Liver (tissue), 3 donors: ENCODE measurements at regions not wholly inside any gene's neighbourhood (a gene's known extent, or its start where the extent isn't known, plus 50 kb on each side); places are given as distances from the start of the nearest gene placed in this dataset.

Experiments
- EGR1 ChIP-seq, 2 donors: IDR thresholded peaks; 2 replicates each; pipeline ENCODE4 v1.6.1; 2016 to 2018; ENCODE audit warnings: antibody characterized with exemption in 2 of 2, low read depth in 2 of 2
- GABPA ChIP-seq, 2 donors: IDR thresholded peaks in 1 of 2; conservative IDR thresholded peaks in 1 of 2; 2 replicates each; pipeline ENCODE4 v1.6.1; 2016; ENCODE audit warnings: antibody characterized with exemption in 2 of 2, mild to moderate bottlenecking in 1 of 2, moderate library complexity in 1 of 2
- JUND ChIP-seq, 2 donors: IDR thresholded peaks; 2 replicates each; pipeline ENCODE4 v1.6.1; 2016; ENCODE audit warnings: antibody characterized with exemption in 2 of 2
- RAD21 ChIP-seq, 2 donors: IDR thresholded peaks; 2 replicates each; pipeline ENCODE4 v1.6.1; 2016; ENCODE audit warnings: antibody characterized with exemption in 2 of 2, mild to moderate bottlenecking in 2 of 2
- RXRA ChIP-seq, 2 donors: IDR thresholded peaks; 2 replicates each; pipeline ENCODE4 v1.6.1; 2017 to 2018; ENCODE audit warnings: antibody characterized with exemption in 2 of 2, mild to moderate bottlenecking in 1 of 2
- SP1 ChIP-seq: IDR thresholded peaks from 2 replicates; pipeline ENCODE4 v1.6.1; 2018; ENCODE audit warnings: antibody characterized with exemption, mild to moderate bottlenecking
- TAF1 ChIP-seq: conservative IDR thresholded peaks from 2 replicates; pipeline ENCODE4 v1.6.1; 2016; ENCODE audit warnings: antibody characterized with exemption, mild to moderate bottlenecking
- YY1 ChIP-seq: IDR thresholded peaks from 2 replicates; pipeline ENCODE4 v1.6.1; 2016; ENCODE audit warnings: antibody characterized with exemption, mild to moderate bottlenecking
- TF ChIP-seq, protein P1 (sequence below): fragments of 150-350 bp; IDR thresholded peaks from 2 replicates; pipeline ENCODE4 v1.5.1; 2017; ENCODE audit warnings: improper control_type of control experiment, low read depth, low read length; ENCODE audit not compliant: missing input control
- TF ChIP-seq, protein P2 (sequence below): IDR thresholded peaks from 2 replicates; pipeline ENCODE4 v1.6.1; 2016; ENCODE audit warnings: antibody characterized with exemption
- TF ChIP-seq, protein P3 (sequence below): IDR thresholded peaks from 2 replicates; pipeline ENCODE4 v1.6.1; 2016; ENCODE audit warnings: antibody characterized with exemption
- TF ChIP-seq, protein P4 (sequence below): IDR thresholded peaks from 2 replicates; pipeline ENCODE4 v1.6.1; 2016; ENCODE audit warnings: antibody characterized with exemption, mild to moderate bottlenecking
- TF ChIP-seq, protein P5 (sequence below): IDR thresholded peaks from 2 replicates; pipeline ENCODE4 v1.6.1; 2016; ENCODE audit warnings: antibody characterized with exemption
- donor health status: healthy.
- donor health status: healthy.

DNA sequence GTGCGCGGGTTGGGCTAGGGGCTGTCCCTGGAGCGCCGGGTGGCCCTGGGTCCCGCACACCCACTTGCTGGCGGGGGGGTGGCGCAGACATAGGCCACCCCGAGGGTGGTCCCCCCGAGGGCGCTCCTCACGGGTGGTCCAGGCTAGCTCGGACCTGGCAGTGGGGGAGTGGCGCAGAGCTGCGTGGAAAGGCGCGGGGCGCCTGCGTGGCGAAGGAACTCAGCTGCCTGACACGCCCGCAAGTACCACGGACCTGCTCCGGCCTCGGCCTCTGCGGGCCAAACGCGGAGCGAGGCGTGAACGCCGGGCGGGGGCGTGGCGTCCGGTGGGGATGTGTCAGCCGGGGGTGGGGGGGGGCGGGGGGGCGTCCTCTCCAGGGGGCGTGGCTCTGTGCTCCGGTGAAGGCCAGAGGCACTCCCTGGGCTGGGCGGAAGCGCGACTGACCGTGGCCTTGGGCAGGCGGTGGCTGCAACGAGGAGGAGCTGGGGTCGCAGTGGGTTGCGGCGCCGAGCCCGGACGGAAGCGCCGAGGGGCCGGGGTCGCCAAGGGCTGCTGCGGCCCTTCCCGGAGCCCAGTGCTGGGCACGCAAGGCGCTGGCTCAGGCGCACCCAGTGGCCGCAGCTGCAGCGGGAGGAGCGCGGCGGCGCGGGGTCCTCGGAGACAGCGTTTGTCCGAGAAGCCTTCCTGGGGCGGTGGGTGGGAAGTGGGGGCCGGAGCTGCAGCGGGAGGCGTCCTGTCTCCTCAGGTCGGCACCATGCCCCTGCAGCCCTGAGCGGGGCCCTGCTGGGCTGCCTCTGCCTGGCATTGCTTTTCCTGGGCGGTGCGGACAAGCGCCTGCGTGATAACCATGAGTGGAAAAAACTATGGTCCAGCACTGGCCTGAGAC is 58.9 kb upstream of the NUPR2 start:
- no peak for TF ChIP-seq JUND (IDR thresholded peaks at IDR 0.05)
- TF ChIP-seq, protein P1, sequence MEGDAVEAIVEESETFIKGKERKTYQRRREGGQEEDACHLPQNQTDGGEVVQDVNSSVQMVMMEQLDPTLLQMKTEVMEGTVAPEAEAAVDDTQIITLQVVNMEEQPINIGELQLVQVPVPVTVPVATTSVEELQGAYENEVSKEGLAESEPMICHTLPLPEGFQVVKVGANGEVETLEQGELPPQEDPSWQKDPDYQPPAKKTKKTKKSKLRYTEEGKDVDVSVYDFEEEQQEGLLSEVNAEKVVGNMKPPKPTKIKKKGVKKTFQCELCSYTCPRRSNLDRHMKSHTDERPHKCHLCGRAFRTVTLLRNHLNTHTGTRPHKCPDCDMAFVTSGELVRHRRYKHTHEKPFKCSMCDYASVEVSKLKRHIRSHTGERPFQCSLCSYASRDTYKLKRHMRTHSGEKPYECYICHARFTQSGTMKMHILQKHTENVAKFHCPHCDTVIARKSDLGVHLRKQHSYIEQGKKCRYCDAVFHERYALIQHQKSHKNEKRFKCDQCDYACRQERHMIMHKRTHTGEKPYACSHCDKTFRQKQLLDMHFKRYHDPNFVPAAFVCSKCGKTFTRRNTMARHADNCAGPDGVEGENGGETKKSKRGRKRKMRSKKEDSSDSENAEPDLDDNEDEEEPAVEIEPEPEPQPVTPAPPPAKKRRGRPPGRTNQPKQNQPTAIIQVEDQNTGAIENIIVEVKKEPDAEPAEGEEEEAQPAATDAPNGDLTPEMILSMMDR: no peak
- TF ChIP-seq RXRA (IDR thresholded peaks at IDR 0.05): no peak
- TF ChIP-seq YY1: no peak
- TF ChIP-seq, protein P2, sequence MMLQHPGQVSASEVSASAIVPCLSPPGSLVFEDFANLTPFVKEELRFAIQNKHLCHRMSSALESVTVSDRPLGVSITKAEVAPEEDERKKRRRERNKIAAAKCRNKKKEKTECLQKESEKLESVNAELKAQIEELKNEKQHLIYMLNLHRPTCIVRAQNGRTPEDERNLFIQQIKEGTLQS: no peak
- TF ChIP-seq, protein P3, sequence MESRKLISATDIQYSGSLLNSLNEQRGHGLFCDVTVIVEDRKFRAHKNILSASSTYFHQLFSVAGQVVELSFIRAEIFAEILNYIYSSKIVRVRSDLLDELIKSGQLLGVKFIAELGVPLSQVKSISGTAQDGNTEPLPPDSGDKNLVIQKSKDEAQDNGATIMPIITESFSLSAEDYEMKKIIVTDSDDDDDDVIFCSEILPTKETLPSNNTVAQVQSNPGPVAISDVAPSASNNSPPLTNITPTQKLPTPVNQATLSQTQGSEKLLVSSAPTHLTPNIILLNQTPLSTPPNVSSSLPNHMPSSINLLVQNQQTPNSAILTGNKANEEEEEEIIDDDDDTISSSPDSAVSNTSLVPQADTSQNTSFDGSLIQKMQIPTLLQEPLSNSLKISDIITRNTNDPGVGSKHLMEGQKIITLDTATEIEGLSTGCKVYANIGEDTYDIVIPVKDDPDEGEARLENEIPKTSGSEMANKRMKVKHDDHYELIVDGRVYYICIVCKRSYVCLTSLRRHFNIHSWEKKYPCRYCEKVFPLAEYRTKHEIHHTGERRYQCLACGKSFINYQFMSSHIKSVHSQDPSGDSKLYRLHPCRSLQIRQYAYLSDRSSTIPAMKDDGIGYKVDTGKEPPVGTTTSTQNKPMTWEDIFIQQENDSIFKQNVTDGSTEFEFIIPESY: no peak
- no peak for TF ChIP-seq TAF1
- no peak for TF ChIP-seq GABPA (IDR thresholded peaks at IDR 0.05 in 1 of 2, conservative IDR thresholded peaks at IDR 0.05 in 1 of 2)
- TF ChIP-seq, protein P4, sequence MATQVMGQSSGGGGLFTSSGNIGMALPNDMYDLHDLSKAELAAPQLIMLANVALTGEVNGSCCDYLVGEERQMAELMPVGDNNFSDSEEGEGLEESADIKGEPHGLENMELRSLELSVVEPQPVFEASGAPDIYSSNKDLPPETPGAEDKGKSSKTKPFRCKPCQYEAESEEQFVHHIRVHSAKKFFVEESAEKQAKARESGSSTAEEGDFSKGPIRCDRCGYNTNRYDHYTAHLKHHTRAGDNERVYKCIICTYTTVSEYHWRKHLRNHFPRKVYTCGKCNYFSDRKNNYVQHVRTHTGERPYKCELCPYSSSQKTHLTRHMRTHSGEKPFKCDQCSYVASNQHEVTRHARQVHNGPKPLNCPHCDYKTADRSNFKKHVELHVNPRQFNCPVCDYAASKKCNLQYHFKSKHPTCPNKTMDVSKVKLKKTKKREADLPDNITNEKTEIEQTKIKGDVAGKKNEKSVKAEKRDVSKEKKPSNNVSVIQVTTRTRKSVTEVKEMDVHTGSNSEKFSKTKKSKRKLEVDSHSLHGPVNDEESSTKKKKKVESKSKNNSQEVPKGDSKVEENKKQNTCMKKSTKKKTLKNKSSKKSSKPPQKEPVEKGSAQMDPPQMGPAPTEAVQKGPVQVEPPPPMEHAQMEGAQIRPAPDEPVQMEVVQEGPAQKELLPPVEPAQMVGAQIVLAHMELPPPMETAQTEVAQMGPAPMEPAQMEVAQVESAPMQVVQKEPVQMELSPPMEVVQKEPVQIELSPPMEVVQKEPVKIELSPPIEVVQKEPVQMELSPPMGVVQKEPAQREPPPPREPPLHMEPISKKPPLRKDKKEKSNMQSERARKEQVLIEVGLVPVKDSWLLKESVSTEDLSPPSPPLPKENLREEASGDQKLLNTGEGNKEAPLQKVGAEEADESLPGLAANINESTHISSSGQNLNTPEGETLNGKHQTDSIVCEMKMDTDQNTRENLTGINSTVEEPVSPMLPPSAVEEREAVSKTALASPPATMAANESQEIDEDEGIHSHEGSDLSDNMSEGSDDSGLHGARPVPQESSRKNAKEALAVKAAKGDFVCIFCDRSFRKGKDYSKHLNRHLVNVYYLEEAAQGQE: no peak
- TF ChIP-seq EGR1 (IDR thresholded peaks at IDR 0.05; ENCODE audit: low read depth in 2 of 2): no peak
- no peak for TF ChIP-seq RAD21 (IDR thresholded peaks at IDR 0.05)
- TF ChIP-seq, protein P5, sequence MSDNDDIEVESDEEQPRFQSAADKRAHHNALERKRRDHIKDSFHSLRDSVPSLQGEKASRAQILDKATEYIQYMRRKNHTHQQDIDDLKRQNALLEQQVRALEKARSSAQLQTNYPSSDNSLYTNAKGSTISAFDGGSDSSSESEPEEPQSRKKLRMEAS: no peak
- TF ChIP-seq SP1: no peak
